Activated naive CD8-positive, alpha-beta T cell treated with anti-CD3 and anti-CD28 coated beads, Interleukin-2, amount 10 ng/mL, durations not matched to agents 7 days and 5 days (primary cell): ENCODE measurements at regions not wholly inside any gene's neighbourhood (a gene's known extent, or its start where the extent isn't known, plus 50 kb on each side); places are given as distances from the start of the nearest gene placed in this dataset.
A peak's percentile ranks its signal among the peaks of the same experiment; 100 is the strongest.
"Not testable (repeated sequence)": the region's sequence is repeated elsewhere in the genome, so short reads cannot be mapped to it uniquely, and the experiment has no call there.

Experiments
- ATAC-seq: fragments of 150-1000 bp; cut with Tn5 transposase; one replicate; pipeline ENCODE4 v1.10.0; 2021; ENCODE audit warnings: low read depth, moderate library complexity
- POLR2A ChIA-PET: fragments of 350-600 bp; sonication (Branson Sonifier 250); formaldehyde crosslinking; loops from one replicate; lab custom pipeline; 2021; ENCODE audit warnings: antibody characterized with exemption; lab: Charles Lee
- DNase-seq: peaks from one replicate; pipeline ENCODE4 v3.0.0; 2021
- H3K27ac Mint-ChIP-seq: one replicate; pipeline ENCODE4 v1.8.0; 2022; ENCODE audit warnings: mild to moderate bottlenecking, mixed read lengths
- H3K27me3 Mint-ChIP-seq: one replicate; pipeline ENCODE4 v1.8.0; 2022; ENCODE audit warnings: mild to moderate bottlenecking, moderate library complexity, mixed read lengths
- H3K36me3 Mint-ChIP-seq: one replicate; pipeline ENCODE4 v1.8.0; 2021; ENCODE audit warnings: mild to moderate bottlenecking, mixed read lengths
- H3K4me1 Mint-ChIP-seq: one replicate; pipeline ENCODE4 v1.8.0; 2021; ENCODE audit warnings: mixed read lengths
- H3K4me3 Mint-ChIP-seq: one replicate; pipeline ENCODE4 v1.8.0; 2022; ENCODE audit warnings: mild to moderate bottlenecking, moderate library complexity, mixed read lengths
- H3K9me3 Mint-ChIP-seq: one replicate; pipeline ENCODE4 v1.8.0; 2021; ENCODE audit warnings: mixed read lengths

DNA sequence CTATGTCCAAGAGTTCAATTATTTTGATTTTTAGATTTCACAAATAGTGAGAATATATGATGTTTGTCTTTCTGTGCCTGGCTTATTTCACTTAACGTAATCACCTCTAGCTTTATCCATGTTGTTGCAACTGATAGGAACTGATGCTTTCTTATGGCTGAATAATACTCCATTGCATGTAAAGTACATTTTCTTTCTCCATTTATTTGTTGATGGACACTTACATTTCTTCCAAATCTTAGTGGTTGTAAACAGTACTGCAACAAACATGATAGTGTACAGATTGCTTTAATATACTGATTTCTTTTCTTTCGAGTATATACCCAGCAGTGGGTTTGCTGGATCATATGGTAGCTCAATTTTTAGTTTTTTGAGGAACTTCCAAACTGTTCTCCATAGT, 600.6 kb upstream of the SEMA6D start:
- H3K4me1 Mint-ChIP-seq: no peaks in the 10 kb centered on the region
- H3K9me3 Mint-ChIP-seq: peaks cover 7% of the 10 kb centered on the region
- POLR2A ChIA-PET: no interaction called here
- H3K36me3 Mint-ChIP-seq: no peaks in the 10 kb centered on the region
- no peaks in the 10 kb centered on the region for H3K27me3 Mint-ChIP-seq
- DNase-seq (no peak), ATAC-seq (no peak)
- H3K27ac Mint-ChIP-seq: no peak overlapping the region
- H3K4me3 Mint-ChIP-seq: no peak overlapping the region

DNA sequence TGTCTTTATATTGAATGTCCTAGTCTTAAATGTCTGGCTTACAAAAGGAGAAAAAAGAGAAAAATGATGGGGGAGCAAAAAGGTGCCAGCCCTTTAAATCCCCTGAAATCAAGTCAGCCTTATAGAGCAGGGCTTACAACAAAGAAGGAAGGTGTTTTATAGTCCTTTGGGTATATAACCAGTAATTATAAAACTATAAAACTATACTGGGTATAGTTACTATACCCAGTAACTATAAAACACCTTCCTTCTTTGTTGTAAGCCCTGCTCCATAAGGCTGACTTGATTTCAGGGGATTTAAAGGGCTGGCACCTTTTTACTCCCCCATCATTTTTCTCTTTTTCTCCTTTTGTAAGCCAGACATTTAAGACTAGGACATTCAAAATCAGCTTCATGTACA, 598.0 kb upstream of the SEMA6D start:
- DNase-seq (no peak), ATAC-seq (no peak)
- no peaks in the 10 kb centered on the region for H3K36me3 Mint-ChIP-seq
- POLR2A ChIA-PET: no interaction called here
- H3K9me3 Mint-ChIP-seq: peaks cover 9% of the 10 kb centered on the region
- no peak overlapping the region for H3K4me3 Mint-ChIP-seq
- H3K27ac Mint-ChIP-seq: no peak overlapping the region
- no peaks in the 10 kb centered on the region for H3K27me3 Mint-ChIP-seq
- no peaks in the 10 kb centered on the region for H3K4me1 Mint-ChIP-seq

DNA sequence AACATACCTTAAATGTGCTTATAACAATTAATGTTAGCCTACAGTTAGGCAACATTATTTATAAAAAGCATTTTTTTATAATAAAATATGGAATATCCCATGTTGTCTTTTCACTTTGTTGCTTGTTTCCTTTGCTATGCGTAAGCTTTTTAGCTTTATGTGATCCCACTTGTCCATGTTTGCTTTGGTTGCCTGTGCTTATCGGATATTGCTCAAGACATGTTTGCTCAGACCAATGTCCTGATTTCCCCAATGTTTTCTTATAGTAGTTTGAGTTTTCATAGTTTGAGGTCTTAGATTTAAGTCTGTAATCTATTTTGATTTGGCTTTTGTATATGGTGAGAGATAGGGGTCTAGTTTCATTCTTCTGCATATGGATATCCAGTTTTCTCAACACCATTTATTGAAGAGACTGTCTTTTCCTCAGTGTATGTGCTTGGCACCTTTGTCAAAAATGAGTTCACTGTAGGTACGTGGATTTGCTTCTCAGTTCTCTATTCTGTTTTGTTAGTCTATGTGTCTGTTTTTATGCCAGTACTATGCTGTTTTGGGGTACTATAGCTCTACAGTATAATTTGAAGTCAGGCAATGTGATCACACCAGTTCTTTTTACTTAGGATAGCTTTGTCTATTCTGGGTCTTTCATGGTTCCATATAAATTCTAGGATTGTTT, 592.7 kb upstream of the SEMA6D start:
- H3K36me3 Mint-ChIP-seq: no peaks in the 10 kb centered on the region
- H3K27me3 Mint-ChIP-seq: no peaks in the 10 kb centered on the region
- H3K9me3 Mint-ChIP-seq: peaks cover 8% of the 10 kb centered on the region
- no peak overlapping the region for H3K4me3 Mint-ChIP-seq
- no peak overlapping the region for H3K27ac Mint-ChIP-seq
- DNase-seq (no peak), ATAC-seq (no peak)
- no peaks in the 10 kb centered on the region for H3K4me1 Mint-ChIP-seq
- POLR2A ChIA-PET: no interaction called here

DNA sequence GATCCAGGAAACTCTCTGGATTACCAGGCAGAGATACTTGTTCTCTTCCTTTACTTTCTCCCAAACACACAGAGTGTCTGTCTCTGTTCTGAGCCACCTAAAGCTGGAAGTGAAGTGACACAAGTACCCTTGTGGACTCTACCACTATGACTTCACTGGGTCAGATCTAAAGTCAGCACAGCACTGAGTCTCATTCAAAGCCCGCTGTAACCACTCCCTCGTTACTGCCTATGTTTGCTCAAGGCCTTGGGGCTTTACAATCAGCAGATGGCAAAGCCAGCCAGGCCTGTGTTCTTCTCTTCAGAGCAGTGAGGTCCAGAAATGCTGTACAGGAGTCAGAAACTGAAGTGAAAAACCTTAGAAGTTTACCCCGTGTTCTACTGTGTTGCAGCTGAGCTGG, 588.3 kb upstream of the SEMA6D start:
- no peaks in the 10 kb centered on the region for H3K36me3 Mint-ChIP-seq
- no peaks in the 10 kb centered on the region for H3K4me1 Mint-ChIP-seq
- H3K27ac Mint-ChIP-seq: no peak overlapping the region
- POLR2A ChIA-PET: no interaction called here
- peaks cover 11% of the 10 kb centered on the region for H3K9me3 Mint-ChIP-seq
- H3K4me3 Mint-ChIP-seq: no peak overlapping the region
- DNase-seq (no peak), ATAC-seq (no peak)
- no peaks in the 10 kb centered on the region for H3K27me3 Mint-ChIP-seq

DNA sequence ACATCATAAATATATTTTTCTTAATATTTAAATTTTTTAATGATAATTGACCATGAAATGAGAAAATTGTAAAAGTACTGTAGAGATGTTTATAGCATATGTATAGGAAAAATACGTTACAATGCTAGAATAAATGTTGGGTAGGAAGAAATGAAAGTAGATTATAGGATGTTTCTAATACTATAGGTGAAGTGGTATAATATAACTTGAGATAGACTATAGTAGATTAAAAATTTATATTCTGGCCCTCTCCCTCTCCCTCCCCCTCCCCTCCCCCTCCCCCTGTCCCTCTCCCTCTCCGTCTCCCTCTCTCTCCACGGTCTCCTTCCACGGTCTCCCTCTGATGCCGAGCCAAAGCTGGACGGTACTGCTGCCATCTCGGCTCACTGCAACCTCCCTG, 585.9 kb upstream of the SEMA6D start:
- H3K4me1 Mint-ChIP-seq, H3K27me3 Mint-ChIP-seq, H3K4me3 Mint-ChIP-seq, ATAC-seq, POLR2A ChIA-PET, DNase-seq, H3K36me3 Mint-ChIP-seq, H3K27ac Mint-ChIP-seq: not testable (repeated sequence)
- peaks cover 11% of the 10 kb centered on the region for H3K9me3 Mint-ChIP-seq

DNA sequence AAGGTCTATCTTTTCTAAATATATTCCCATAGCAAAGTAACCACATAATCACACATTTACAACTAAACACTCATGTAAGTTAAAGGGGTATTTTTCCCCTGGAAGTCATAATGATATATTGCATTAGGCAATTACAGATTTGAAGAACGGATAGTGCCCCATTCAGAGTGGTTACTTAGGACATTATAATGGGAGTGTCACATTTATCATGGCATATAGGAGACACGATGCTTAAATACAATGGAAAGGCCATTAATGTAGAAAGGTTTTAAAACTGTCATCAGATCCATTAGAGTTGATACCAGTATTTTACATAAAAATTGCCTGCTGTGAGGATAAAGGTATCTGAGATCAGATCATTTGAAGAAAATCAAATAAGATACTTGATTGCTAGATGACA, 582.0 kb upstream of the SEMA6D start:
- DNase-seq (no peak), ATAC-seq (no peak)
- H3K27ac Mint-ChIP-seq: no peak overlapping the region
- H3K27me3 Mint-ChIP-seq: no peaks in the 10 kb centered on the region
- H3K9me3 Mint-ChIP-seq: peaks cover 6% of the 10 kb centered on the region
- POLR2A ChIA-PET: no interaction called here
- H3K4me3 Mint-ChIP-seq: no peak overlapping the region
- H3K36me3 Mint-ChIP-seq: no peaks in the 10 kb centered on the region
- H3K4me1 Mint-ChIP-seq: no peaks in the 10 kb centered on the region

GRCh38 chr15:47136236-47136635, 581.1 kb upstream of the SEMA6D start:
- no peaks in the 10 kb centered on the region for H3K9me3 Mint-ChIP-seq
- POLR2A ChIA-PET: no interaction called here
- no peak overlapping the region for H3K4me3 Mint-ChIP-seq
- ATAC-seq (no peak), DNase-seq (no peak)
- no peaks in the 10 kb centered on the region for H3K27me3 Mint-ChIP-seq
- no peaks in the 10 kb centered on the region for H3K36me3 Mint-ChIP-seq
- H3K4me1 Mint-ChIP-seq: no peaks in the 10 kb centered on the region
- no peak overlapping the region for H3K27ac Mint-ChIP-seq

DNA sequence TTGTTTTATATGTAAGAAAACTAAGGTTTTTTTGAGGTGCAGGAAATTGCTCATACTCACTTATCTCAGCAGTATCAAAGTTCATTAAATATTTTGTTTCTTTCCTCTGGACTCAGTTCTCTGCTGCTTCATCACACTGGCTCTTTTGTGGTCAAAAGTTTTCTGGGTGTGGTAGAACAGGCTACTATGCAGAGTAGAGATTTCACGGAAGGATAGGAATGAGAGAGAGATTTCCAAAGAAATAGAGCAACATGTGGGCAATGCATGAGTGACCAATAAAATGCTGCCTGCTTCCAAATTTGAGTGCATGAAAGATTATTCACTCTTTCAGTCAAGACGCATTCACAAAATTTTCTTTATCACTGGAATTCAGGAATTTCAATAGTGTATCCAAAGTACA, 577.3 kb upstream of the SEMA6D start:
- ATAC-seq (no peak), DNase-seq (no peak)
- no peaks in the 10 kb centered on the region for H3K27me3 Mint-ChIP-seq
- H3K27ac Mint-ChIP-seq: no peak overlapping the region
- H3K4me1 Mint-ChIP-seq: no peaks in the 10 kb centered on the region
- POLR2A ChIA-PET: no interaction called here
- no peak overlapping the region for H3K4me3 Mint-ChIP-seq
- H3K9me3 Mint-ChIP-seq: no peaks in the 10 kb centered on the region
- H3K36me3 Mint-ChIP-seq: no peaks in the 10 kb centered on the region

- DNase-seq (no peak), ATAC-seq (no peak)
- Mint-ChIP-seq H3K9me3 (peaks cover 7% of the 10 kb centered on the region), H3K4me1 (no peaks in the 10 kb centered on the region), H3K27ac (no peak overlapping the region), H3K36me3 (no peaks in the 10 kb centered on the region), H3K4me3 (no peak overlapping the region), H3K27me3 (no peaks in the 10 kb centered on the region)
- POLR2A ChIA-PET: no interaction called here
Measured at GRCh38 chr15:47157827-47158226, 559.5 kb upstream of the SEMA6D start.

GRCh38 chr15:47158573-47158972, 558.7 kb upstream of the SEMA6D start:
- DNase-seq (no peak), ATAC-seq (no peak)
- POLR2A ChIA-PET: no interaction called here
- no peak overlapping the region for H3K4me3 Mint-ChIP-seq
- H3K4me1 Mint-ChIP-seq: no peaks in the 10 kb centered on the region
- H3K27me3 Mint-ChIP-seq: no peaks in the 10 kb centered on the region
- no peaks in the 10 kb centered on the region for H3K36me3 Mint-ChIP-seq
- peaks cover 7% of the 10 kb centered on the region for H3K9me3 Mint-ChIP-seq
- H3K27ac Mint-ChIP-seq: no peak overlapping the region

GRCh38 chr15:47177177-47177576, 540.1 kb upstream of the SEMA6D start:
- Mint-ChIP-seq H3K27ac (no peak overlapping the region), H3K36me3 (no peaks in the 10 kb centered on the region), H3K9me3 (no peaks in the 10 kb centered on the region), H3K4me3 (no peak overlapping the region), H3K4me1 (no peaks in the 10 kb centered on the region), H3K27me3 (no peaks in the 10 kb centered on the region)
- no peak for ATAC-seq
- no peak for DNase-seq
- POLR2A ChIA-PET: no interaction called here

DNA sequence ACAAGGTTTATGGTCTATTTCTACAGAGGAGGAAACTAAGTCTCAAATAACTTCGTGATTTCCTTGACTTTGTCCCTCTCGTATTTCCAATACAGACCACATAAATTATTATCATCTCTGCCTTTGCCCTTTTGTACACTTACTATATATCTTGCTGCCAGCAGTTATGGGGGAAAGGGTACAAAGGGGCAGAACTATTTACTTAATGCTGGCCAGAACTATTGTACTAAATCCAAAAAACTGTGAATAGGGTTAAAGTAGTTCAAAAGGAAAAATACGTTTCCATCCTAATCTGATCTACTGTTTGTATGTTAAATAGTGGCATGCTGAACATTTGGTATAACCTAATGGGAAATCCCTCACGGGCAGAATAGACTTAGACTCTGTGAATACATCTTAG, 537.3 kb upstream of the SEMA6D start:
- peaks cover 2% of the 10 kb centered on the region for H3K4me1 Mint-ChIP-seq

DNA sequence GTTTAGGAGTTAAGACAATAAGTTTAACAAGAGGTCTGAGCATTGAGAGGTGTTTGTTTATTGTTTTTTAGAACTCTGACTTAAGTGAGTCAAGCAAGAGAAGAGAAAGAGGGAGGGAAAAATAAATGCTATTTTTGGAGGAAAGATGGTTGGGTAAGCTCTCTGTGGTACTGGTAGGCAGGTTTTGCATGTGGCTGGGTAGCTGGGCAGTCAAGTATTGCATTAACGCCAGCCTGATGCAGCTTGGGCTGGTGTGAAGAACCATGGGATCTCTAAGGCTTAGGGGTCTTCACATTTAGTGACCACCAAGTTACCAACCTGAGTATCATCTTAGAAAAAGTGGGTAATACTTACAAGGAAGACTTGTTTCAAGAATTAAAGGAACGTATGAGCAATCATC, 534.5 kb upstream of the SEMA6D start:
- H3K27me3 Mint-ChIP-seq: peaks cover 36% of the 10 kb centered on the region
- POLR2A ChIA-PET: no interaction called here
- no peak overlapping the region for H3K27ac Mint-ChIP-seq
- H3K4me3 Mint-ChIP-seq: no peak overlapping the region
- no peaks in the 10 kb centered on the region for H3K36me3 Mint-ChIP-seq
- H3K4me1 Mint-ChIP-seq: peaks cover 4% of the 10 kb centered on the region
- ATAC-seq (no peak), DNase-seq (no peak)
- no peaks in the 10 kb centered on the region for H3K9me3 Mint-ChIP-seq

More for the DNA sequence above, 537.3 kb upstream of the SEMA6D start:
- H3K4me3 Mint-ChIP-seq: no peak overlapping the region
- no peak overlapping the region for H3K27ac Mint-ChIP-seq
- no peaks in the 10 kb centered on the region for H3K36me3 Mint-ChIP-seq
- ATAC-seq (no peak), DNase-seq (no peak)
- POLR2A ChIA-PET: no interaction called here
- no peaks in the 10 kb centered on the region for H3K9me3 Mint-ChIP-seq
- peaks cover 22% of the 10 kb centered on the region for H3K27me3 Mint-ChIP-seq

- no peaks in the 10 kb centered on the region for H3K36me3 Mint-ChIP-seq
- H3K27me3 Mint-ChIP-seq: peaks cover 36% of the 10 kb centered on the region
- peak overlapping the region; percentile 30 for H3K4me3 Mint-ChIP-seq
- H3K4me1 Mint-ChIP-seq: peaks cover 4% of the 10 kb centered on the region
- H3K27ac Mint-ChIP-seq: no peak overlapping the region
- ATAC-seq: no peak
- H3K9me3 Mint-ChIP-seq: no peaks in the 10 kb centered on the region
- DNase-seq: peak; percentile 32
- POLR2A ChIA-PET: no interaction called here
Measured at GRCh38 chr15:47184003-47184907, 533.0 kb upstream of the SEMA6D start.
